ENCODE measurements at regions not wholly inside any gene's neighbourhood (a gene's known extent, or its start where the extent isn't known, plus 50 kb on each side); places are given as distances from the start of the nearest gene placed in this dataset.

- TF ChIP-seq CREB1 (IDR thresholded peaks at IDR 0.05; ENCODE audit: low read depth) (no peak), EP300 (IDR thresholded peaks at IDR 0.05; ENCODE audit: borderline replicate concordance) (no peak), TAF1 (IDR thresholded peaks at IDR 0.05; ENCODE audit: low read depth) (no peak), TEAD4 (IDR thresholded peaks at IDR 0.05) (no peak)
- TF ChIP-seq, protein P1, sequence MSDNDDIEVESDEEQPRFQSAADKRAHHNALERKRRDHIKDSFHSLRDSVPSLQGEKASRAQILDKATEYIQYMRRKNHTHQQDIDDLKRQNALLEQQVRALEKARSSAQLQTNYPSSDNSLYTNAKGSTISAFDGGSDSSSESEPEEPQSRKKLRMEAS (IDR thresholded peaks at IDR 0.05) = no peak
- TF ChIP-seq, protein P2, sequence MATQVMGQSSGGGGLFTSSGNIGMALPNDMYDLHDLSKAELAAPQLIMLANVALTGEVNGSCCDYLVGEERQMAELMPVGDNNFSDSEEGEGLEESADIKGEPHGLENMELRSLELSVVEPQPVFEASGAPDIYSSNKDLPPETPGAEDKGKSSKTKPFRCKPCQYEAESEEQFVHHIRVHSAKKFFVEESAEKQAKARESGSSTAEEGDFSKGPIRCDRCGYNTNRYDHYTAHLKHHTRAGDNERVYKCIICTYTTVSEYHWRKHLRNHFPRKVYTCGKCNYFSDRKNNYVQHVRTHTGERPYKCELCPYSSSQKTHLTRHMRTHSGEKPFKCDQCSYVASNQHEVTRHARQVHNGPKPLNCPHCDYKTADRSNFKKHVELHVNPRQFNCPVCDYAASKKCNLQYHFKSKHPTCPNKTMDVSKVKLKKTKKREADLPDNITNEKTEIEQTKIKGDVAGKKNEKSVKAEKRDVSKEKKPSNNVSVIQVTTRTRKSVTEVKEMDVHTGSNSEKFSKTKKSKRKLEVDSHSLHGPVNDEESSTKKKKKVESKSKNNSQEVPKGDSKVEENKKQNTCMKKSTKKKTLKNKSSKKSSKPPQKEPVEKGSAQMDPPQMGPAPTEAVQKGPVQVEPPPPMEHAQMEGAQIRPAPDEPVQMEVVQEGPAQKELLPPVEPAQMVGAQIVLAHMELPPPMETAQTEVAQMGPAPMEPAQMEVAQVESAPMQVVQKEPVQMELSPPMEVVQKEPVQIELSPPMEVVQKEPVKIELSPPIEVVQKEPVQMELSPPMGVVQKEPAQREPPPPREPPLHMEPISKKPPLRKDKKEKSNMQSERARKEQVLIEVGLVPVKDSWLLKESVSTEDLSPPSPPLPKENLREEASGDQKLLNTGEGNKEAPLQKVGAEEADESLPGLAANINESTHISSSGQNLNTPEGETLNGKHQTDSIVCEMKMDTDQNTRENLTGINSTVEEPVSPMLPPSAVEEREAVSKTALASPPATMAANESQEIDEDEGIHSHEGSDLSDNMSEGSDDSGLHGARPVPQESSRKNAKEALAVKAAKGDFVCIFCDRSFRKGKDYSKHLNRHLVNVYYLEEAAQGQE (IDR thresholded peaks at IDR 0.05; ENCODE audit: low read depth) = no peak
These were observed 150.6 kb upstream of the SLC4A4 start for GRCh38 chr4:71188156-71188640.
